ENCODE measurements at regions not wholly inside any gene's neighbourhood (a gene's known extent, or its start where the extent isn't known, plus 50 kb on each side); places are given as distances from the start of the nearest gene placed in this dataset.

DNA sequence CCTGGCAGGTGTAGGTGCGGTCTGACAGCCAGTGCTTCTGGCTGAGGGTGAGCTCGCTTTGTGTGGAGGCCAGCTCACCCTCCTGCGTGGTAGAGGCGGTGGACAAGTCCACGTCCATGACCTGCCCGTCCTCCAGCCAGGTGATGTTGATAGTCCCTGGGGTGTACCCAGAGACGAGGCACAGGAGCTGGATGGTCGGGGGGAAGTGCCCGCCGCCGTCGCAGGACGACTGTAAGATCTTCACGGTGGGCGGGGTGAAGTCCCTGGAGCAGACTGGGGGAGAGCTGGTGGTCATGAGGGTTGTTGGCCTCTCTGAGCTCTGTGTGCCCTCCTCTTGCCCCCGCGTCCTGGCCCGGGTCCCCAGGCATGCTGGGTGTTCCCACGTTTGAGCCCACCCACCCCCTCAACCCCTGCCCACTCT lies 74.6 kb downstream of the TMEM121 start:
- TF ChIP-seq CTCF (IDR thresholded peaks at IDR 0.05) (no peak), POLR2A (IDR thresholded peaks at IDR 0.05) (no peak)
